Activated T-helper 9 cell treated with anti-CD3 and anti-CD28 coated beads, Interleukin-2, amount 50 U/mL, for 16 hours (primary cell): ENCODE measurements at regions not wholly inside any gene's neighbourhood (a gene's known extent, or its start where the extent isn't known, plus 50 kb on each side); places are given as distances from the start of the nearest gene placed in this dataset.

Experiments
- DNase-seq: peaks from one replicate; pipeline ENCODE4 v3.0.0-alpha.2; 2020; ENCODE audit warnings: low read depth

GRCh38 chr3:10555263-10555662 lies 49.9 kb upstream of the ATP2B2 start:
- DNase-seq = no peak

GRCh38 chr3:10556312-10556711 lies 50.9 kb upstream of the ATP2B2 start:
- no peak for DNase-seq

DNA sequence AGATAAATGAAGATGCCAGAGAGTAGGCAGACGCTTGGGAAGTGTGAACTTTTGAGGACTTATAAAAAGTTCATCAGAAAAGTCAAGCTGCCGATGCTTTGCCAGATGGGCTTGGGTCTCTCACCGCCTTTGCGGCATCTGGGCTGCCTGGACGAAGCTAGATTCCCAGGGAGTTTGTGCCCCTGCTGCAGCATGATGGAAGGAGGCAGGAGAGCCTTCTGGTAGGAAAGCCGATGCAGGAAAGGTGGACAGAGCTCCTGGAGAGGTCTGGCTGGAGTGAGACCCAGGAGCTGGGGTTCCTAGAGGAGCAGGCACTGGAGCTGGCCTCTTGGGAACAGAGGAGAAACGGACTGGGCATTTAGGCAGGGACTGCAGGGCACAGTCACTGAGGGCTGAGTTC lies 51.9 kb upstream of the ATP2B2 start:
- DNase-seq = no peak

DNA sequence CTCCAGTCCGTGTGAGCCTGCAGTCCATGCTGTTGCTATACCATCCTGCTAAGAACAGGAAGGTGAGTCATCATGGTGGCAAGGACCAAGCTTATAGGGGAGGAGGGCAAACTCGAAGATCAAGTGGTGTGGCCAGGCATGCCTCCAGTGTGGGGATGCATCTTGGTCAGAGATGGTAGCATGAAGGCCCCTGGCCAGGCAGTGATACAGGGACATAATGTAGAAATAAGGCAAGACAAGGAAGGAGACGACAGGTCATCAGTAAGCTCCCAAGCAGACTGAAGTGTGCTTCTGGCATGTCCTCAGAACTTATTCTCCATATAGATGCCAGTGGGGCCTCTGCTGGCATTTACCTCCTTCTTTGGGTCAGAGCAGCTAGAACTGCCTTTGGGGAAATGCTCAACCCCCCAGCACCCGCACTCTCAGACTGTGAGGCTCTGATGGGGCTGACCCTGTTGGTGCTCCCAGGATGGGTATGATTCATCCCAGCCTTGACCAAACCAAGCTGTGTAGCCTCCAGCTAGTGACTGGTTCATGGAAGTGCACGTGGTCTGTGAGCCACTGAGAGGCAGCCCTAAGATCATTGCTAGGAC lies 52.5 kb upstream of the ATP2B2 start:
- DNase-seq = no peak

GRCh38 chr3:10558736-10559135 lies 53.4 kb upstream of the ATP2B2 start:
- DNase-seq = no peak

DNA sequence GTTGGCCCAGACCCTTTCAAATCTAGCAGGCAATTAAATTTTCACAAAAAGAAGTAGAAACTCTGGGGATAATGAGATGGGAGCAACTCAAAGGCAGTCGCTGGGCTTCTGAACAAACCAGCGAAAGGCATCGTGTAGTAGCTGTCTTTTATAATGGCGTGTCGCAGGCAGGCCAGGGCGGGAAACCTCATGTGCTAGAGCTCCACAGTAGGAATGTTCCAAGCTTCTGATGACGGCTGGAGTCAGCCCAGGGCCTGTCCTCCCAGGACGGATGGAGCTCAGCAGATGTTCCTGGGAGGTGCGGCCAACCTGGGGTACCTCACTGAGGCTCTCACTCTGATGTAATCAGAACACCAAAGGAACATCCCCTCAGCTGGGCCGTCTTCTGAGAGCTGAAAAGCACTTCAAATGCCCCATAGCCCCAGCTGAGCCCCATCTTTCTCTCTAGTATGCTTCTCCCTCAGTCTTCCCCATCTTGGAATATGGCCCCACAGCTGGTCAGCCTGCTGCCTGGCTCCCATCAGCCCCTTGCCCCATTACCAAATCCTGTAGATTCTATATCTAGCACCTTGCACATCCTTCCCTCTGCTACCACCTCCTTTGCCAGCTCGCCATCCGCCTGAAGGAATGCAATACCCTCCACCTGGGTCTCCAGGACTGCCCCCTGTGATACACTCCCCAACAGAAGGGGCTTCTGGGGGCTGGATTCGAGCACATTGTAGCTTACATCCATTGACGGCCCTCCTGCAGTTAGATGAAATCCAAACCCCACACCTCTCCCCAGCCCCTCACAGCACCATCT lies 54.9 kb upstream of the ATP2B2 start:
- no peak for DNase-seq

DNA sequence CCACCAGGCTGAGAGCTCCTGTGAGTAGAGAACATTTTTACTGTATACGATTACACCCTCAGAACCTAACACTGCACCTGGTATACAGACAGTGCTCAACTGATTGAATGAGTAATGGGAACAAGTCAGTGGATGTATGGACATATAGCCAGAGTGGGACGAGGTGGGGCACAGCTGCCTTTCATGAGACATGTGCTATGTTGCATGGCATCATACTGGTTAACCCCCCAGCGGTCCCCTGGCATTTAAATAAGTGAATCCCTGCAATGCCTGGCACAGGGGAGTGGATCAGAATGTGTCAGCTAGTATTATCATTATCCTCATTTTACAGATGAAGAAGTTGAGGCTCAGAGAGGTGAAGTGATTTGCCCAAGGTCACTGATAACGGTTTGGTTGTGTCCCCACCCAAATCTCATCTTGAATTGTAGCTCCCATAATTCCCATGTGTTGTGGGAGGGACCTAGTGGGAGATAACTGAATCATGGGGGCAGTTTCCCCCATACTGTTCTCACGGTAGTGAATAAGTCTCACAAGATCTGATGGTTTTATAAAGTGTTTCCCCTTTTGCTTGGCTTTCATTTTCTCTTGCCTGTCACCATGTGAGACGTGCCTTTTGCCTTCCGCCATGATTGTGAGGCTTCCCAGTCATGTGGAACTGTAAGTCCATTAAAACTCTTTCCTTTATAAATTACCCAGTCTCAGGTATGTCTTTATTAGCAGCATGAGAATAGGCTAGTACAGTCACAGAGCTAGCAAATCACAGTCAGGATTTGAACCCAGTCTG lies 56.0 kb upstream of the ATP2B2 start:
- no peak for DNase-seq

DNA sequence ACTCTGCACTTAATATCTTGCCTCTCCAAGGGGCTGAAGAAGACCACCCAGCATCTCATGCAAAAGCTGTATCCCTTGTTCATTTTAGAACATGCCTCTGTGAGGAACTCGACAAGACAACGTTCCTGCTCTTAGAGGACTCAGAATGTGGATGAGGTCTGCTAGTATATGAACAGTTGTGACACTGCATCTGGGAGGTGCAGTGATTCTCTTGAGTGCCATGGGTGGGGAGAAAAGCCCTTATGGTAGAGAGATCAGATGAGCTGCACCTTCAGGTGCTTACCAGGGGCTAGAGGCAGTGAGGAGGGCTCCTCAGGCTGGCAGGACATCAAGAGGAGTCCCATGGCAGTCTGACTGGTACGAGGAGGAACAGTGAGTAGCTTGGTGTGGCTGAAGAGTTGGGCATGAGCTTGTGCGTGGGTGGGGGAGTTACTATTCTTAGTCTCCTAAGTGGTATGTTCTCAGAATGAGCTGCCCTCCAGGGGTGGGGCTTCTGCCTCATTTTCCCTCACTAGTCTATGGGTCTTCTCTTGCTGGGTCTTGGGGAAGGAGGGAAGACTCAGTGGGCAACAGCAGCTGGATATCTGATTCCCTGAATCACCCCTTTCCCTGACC lies 56.7 kb upstream of the ATP2B2 start:
- DNase-seq = no peak

DNA sequence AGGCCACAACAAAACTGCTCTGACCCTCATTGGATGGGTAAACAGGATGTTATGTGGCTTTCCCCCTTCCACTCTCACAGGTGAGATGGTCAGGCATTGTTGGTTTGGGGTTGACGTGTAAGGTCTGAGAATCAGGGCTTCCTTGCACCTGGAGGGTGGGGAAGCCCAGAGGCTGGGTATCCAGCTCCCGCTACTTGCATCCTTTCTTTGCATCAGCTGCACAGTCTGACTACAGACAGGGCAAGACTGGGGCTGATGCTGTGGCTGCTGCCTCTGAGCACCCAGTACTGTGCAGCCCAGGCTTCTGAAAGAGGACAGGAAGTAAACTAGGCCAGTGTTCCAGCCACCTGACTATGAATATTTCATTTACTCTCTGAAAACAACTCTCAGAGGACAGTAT lies 58.0 kb upstream of the ATP2B2 start:
- no peak for DNase-seq

GRCh38 chr3:10565814-10566213 lies 60.4 kb upstream of the ATP2B2 start:
- DNase-seq = no peak

DNA sequence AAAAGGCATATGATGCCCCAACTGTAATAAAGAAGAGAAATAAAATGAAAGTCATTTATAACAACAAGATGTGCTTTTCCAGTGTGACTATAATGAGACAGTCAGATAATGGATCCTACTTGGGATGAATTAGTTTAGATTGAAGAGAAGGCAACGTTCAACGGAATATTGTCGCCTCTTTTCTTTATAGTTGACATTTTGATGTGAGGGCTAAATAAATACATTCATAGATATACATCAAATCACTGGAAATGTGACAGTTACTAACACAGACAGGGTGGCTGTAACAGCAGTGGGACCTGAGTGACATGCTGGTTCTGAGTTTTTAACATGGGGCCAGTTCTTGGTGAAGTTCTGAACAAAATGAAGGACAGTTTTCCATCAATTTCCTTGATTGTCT lies 61.1 kb upstream of the ATP2B2 start:
- no peak for DNase-seq

GRCh38 chr3:10568549-10568948 lies 63.2 kb upstream of the ATP2B2 start:
- DNase-seq = no peak

- DNase-seq = no peak
These were observed 65.0 kb upstream of the ATP2B2 start for GRCh38 chr3:10570196-10570946.

GRCh38 chr3:10574101-10574620 lies 68.8 kb upstream of the ATP2B2 start:
- DNase-seq = no peak

- no peak for DNase-seq
These were observed 70.3 kb upstream of the ATP2B2 start for GRCh38 chr3:10575601-10576160.

GRCh38 chr3:10577486-10577885 lies 72.1 kb upstream of the ATP2B2 start:
- DNase-seq = no peak

GRCh38 chr3:10580426-10580825 lies 75.0 kb upstream of the ATP2B2 start:
- no peak for DNase-seq

GRCh38 chr3:10581251-10581650 lies 75.9 kb upstream of the ATP2B2 start:
- DNase-seq = no peak

GRCh38 chr3:10581716-10582115 lies 76.3 kb upstream of the ATP2B2 start:
- DNase-seq = no peak

DNA sequence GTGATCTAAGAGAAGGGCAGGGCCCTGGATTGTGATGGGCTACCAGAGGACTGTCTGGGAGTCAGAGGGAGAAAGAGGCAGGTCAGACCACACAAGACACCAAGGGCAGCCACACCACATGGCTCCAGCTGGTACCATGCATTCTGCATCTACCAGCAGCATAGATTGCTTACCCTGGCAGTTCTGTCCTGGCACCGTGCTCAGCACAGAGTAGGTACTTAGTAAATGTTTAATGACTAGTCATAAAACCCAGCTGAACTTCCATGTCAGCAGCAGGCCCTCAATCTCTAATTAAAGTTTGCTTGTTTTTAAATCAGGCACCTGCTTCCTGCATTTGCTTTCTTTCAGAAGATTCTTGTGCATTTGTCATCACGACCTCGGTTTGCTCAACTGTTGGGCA lies 77.3 kb upstream of the ATP2B2 start:
- DNase-seq = no peak
